CD4-positive, alpha-beta memory T cell (primary cell): ENCODE measurements at regions not wholly inside any gene's neighbourhood (a gene's known extent, or its start where the extent isn't known, plus 50 kb on each side); places are given as distances from the start of the nearest gene placed in this dataset.
"Not testable (repeated sequence)": the region's sequence is repeated elsewhere in the genome, so short reads cannot be mapped to it uniquely, and the experiment has no call there.

Source experiments
- CTCF ChIA-PET: fragments of 350-600 bp; sonication (Branson Sonifier 250); formaldehyde crosslinking; loops from one replicate; lab custom pipeline; 2021; ENCODE audit warnings: inconsistent platforms; ENCODE audit not compliant: partially characterized antibody; lab: Charles Lee
- POLR2A ChIA-PET: fragments of 350-600 bp; sonication (Branson Sonifier 250); formaldehyde crosslinking; loops from one replicate; lab custom pipeline; 2021; ENCODE audit not compliant: partially characterized antibody; lab: Charles Lee
- DNase-seq, 5 donors: peaks; one replicate each; pipeline versions ENCODE4 v3.0.0 to v3.0.0-alpha.2; 2020 to 2022; ENCODE audit warnings: mixed read lengths in 1 of 5
- H3K27ac ChIP-seq: one replicate; pipeline ENCODE4 v1.7.0; 2013; ENCODE audit warnings: low read depth, low read length
- H3K27me3 ChIP-seq: 2 replicates; pipeline ENCODE4 v1.7.0; 2013; ENCODE audit warnings: mild to moderate bottlenecking, low read length, moderate library complexity; ENCODE audit not compliant: insufficient read depth
- H3K36me3 ChIP-seq: 2 replicates; pipeline ENCODE4 v1.7.0; 2013; ENCODE audit warnings: mild to moderate bottlenecking, low read length, moderate library complexity; ENCODE audit not compliant: insufficient read depth
- H3K4me1 ChIP-seq: 2 replicates; pipeline ENCODE4 v1.7.0; 2013; ENCODE audit warnings: mild to moderate bottlenecking, low read length, moderate library complexity; ENCODE audit not compliant: insufficient read depth
- H3K4me3 ChIP-seq, 2 donors: one replicate each; pipeline ENCODE4 v1.7.0; 2013; ENCODE audit warnings: low read length in 2 of 2, mild to moderate bottlenecking in 1 of 2
- H3K9me3 ChIP-seq, 2 donors: one replicate each; pipeline ENCODE4 v1.7.0; 2013; ENCODE audit warnings: low read length in 2 of 2, control low read depth in 1 of 2; ENCODE audit not compliant: control insufficient read depth in 1 of 2
- H3K27ac Mint-ChIP-seq, 7 donors: one replicate each; pipeline ENCODE4 v1.8.0; 2020 to 2021; ENCODE audit warnings: mixed read lengths in 7 of 7, mild to moderate bottlenecking in 6 of 7, inconsistent platforms in 3 of 7, moderate library complexity in 3 of 7
- H3K27me3 Mint-ChIP-seq, 2 donors: one replicate each; pipeline ENCODE4 v1.8.0; 2020 to 2021; ENCODE audit warnings: mixed read lengths in 2 of 2
- H3K36me3 Mint-ChIP-seq, 2 donors: one replicate each; pipeline ENCODE4 v1.8.0; 2020 to 2021; ENCODE audit warnings: mixed read lengths in 2 of 2, inconsistent platforms in 1 of 2, mild to moderate bottlenecking in 1 of 2
- H3K4me1 Mint-ChIP-seq, 4 donors: one replicate each; pipeline ENCODE4 v1.8.0; 2020 to 2021; ENCODE audit warnings: mixed read lengths in 4 of 4, mild to moderate bottlenecking in 1 of 4
- H3K4me3 Mint-ChIP-seq, 8 donors: one replicate each; pipeline ENCODE4 v1.8.0; 2020 to 2021; ENCODE audit warnings: mixed read lengths in 8 of 8, mild to moderate bottlenecking in 7 of 8, moderate library complexity in 6 of 8, inconsistent platforms in 3 of 8
- H3K9me3 Mint-ChIP-seq, 8 donors: one replicate each; pipeline ENCODE4 v1.8.0; 2020 to 2021; ENCODE audit warnings: mixed read lengths in 8 of 8, mild to moderate bottlenecking in 5 of 8, inconsistent platforms in 3 of 8, moderate library complexity in 1 of 8
- intact Hi-C: fragments of 100-400 bp; cut with micrococcal nuclease; formaldehyde crosslinking; loops from one replicate; pipeline ENCODE4 v1.15.1; 2023

GRCh38 chr2:175282300-175282699, 100.8 kb upstream of the ATP5MC3 start:
- peak in 4 of 5 donors; percentile 6 to 22 (median 15) for DNase-seq
- Histone ChIP-seq H3K9me3 (no peaks in the 10 kb centered on the region), H3K27ac (no peak overlapping the region), H3K4me3 (no peak overlapping the region), H3K36me3 (no peaks in the 10 kb centered on the region), H3K4me1 (no peaks in the 10 kb centered on the region), H3K27me3 (no peaks in the 10 kb centered on the region)
- CTCF ChIA-PET = interaction anchor here (0.6 to 2.8 kb wide), 9 partner anchors 14 to 582 kb away, joined by 3 to 12 read pairs (median 3); no protein-coding TSS in a partner anchor
- Mint-ChIP-seq H3K4me3 (no peak overlapping the region), H3K4me1 (no peaks in the 10 kb centered on the region), H3K27me3 (peaks cover 0 to 1% of the 10 kb centered on the region in 2 donors), H3K27ac (no peak overlapping the region), H3K9me3 (no peaks in the 10 kb centered on the region), H3K36me3 (no peaks in the 10 kb centered on the region)
- POLR2A ChIA-PET = no interaction called here
- intact Hi-C loops = no loop called here

DNA sequence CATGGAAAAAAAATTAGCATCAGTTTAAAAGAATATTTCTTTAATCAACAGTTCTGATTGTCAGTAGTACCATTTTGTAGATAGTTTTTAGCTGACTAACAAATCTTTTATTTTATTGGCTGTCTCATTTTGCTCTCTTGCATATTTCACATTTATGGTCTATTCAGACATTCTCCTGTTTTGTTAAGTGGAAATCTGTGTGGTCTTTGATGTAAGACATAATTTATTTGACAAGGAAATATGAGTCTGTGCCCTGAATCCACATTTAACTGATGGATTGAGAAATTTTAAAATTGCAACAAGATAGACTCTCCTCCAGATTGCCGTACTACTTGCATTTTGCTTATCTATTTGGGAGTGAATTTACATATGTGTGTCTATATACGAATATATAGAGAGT, 96.3 kb upstream of the ATP5MC3 start:
- Histone ChIP-seq H3K4me3 (no peak overlapping the region), H3K27ac (no peak overlapping the region), H3K4me1 (no peaks in the 10 kb centered on the region), H3K27me3 (no peaks in the 10 kb centered on the region), H3K9me3 (no peaks in the 10 kb centered on the region), H3K36me3 (no peaks in the 10 kb centered on the region)
- no peak for DNase-seq
- ChIA-PET POLR2A (no interaction called here), CTCF (interaction anchor here (1.4 to 1.5 kb wide), 2 partner anchors 26 to 529 kb away, joined by 3 to 5 read pairs; no protein-coding TSS in a partner anchor)
- intact Hi-C loops = no loop called here
- Mint-ChIP-seq H3K9me3 (no peaks in the 10 kb centered on the region), H3K4me1 (no peaks in the 10 kb centered on the region), H3K27me3 (peaks cover 3 to 5% of the 10 kb centered on the region in 2 donors), H3K4me3 (no peak overlapping the region), H3K36me3 (no peaks in the 10 kb centered on the region), H3K27ac (no peak overlapping the region)

GRCh38 chr2:175275539-175275938, 94.0 kb upstream of the ATP5MC3 start:
- no peaks in the 10 kb centered on the region for H3K36me3 Mint-ChIP-seq
- no peak overlapping the region for H3K4me3 Mint-ChIP-seq
- H3K4me1 Mint-ChIP-seq = no peaks in the 10 kb centered on the region
- no peaks in the 10 kb centered on the region for H3K9me3 Mint-ChIP-seq
- Histone ChIP-seq H3K27ac (no peak overlapping the region), H3K27me3 (no peaks in the 10 kb centered on the region), H3K9me3 (no peaks in the 10 kb centered on the region), H3K4me1 (no peaks in the 10 kb centered on the region), H3K36me3 (no peaks in the 10 kb centered on the region), H3K4me3 (no peak overlapping the region)
- H3K27me3 Mint-ChIP-seq = peaks cover 5 to 15% of the 10 kb centered on the region in 2 donors
- no peak for DNase-seq
- H3K27ac Mint-ChIP-seq = no peak overlapping the region
- ChIA-PET POLR2A (no interaction called here), CTCF (interaction anchor here (1.7 kb wide), 1 partner anchor 7 kb away, joined by 6 read pairs; no protein-coding TSS in a partner anchor)
- intact Hi-C loops = no loop called here

DNA sequence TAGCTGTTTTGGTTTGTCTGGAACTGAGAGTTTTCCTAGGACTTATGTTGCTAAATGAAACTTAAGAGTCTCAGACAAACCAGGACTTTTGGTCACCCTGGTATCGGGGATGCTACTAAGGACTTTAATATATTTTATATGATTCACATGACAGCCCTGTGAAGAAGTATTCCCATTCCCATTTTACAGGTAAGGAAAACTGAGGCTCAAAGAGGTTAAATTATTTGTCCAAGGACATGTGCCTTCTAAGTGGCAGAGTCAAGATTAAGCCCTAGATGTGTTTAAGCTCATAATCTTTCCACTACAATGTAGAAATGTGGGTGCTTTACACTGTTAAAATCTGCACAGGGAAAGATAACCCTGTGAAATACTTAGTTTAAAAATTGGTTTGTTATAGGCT, 77.7 kb upstream of the ATP5MC3 start:
- no peaks in the 10 kb centered on the region for H3K27me3 ChIP-seq
- no peak overlapping the region for H3K4me3 ChIP-seq
- Mint-ChIP-seq H3K4me3 (no peak overlapping the region), H3K27ac (no peak overlapping the region), H3K36me3 (no peaks in the 10 kb centered on the region), H3K4me1 (no peaks in the 10 kb centered on the region), H3K9me3 (peaks cover 0 to 3% (median 0%) of the 10 kb centered on the region in 8 donors), H3K27me3 (peaks cover 5 to 9% of the 10 kb centered on the region in 2 donors)
- no peaks in the 10 kb centered on the region for H3K9me3 ChIP-seq
- ChIA-PET POLR2A (no interaction called here), CTCF (interaction anchor here (2.8 kb wide), 1 partner anchor 8 kb away, joined by 9 read pairs; no protein-coding TSS in a partner anchor)
- intact Hi-C loops = no loop called here
- H3K36me3 ChIP-seq = no peaks in the 10 kb centered on the region
- H3K27ac ChIP-seq = no peak overlapping the region
- no peaks in the 10 kb centered on the region for H3K4me1 ChIP-seq
- DNase-seq = no peak

- Mint-ChIP-seq H3K36me3 (no peaks in the 10 kb centered on the region), H3K27ac (no peak overlapping the region), H3K4me3 (no peak overlapping the region), H3K27me3 (peaks cover 7 to 15% of the 10 kb centered on the region in 2 donors), H3K4me1 (no peaks in the 10 kb centered on the region), H3K9me3 (peaks cover 0 to 3% (median 0%) of the 10 kb centered on the region in 8 donors)
- no peak overlapping the region for H3K4me3 ChIP-seq
- ChIA-PET CTCF (interaction anchor here (0.7 kb wide), 1 partner anchor 1407 kb away, joined by 3 read pairs; no protein-coding TSS in a partner anchor), POLR2A (interaction anchor here (0.6 kb wide), 1 partner anchor 1106 kb away, joined by 3 read pairs; no protein-coding TSS in a partner anchor)
- intact Hi-C loops = no loop called here
- no peaks in the 10 kb centered on the region for H3K27me3 ChIP-seq
- H3K4me1 ChIP-seq = no peaks in the 10 kb centered on the region
- no peak for DNase-seq
- H3K9me3 ChIP-seq = no peaks in the 10 kb centered on the region
- no peaks in the 10 kb centered on the region for H3K36me3 ChIP-seq
- no peak overlapping the region for H3K27ac ChIP-seq
These were observed 75.5 kb upstream of the ATP5MC3 start for GRCh38 chr2:175256806-175257585.

DNA sequence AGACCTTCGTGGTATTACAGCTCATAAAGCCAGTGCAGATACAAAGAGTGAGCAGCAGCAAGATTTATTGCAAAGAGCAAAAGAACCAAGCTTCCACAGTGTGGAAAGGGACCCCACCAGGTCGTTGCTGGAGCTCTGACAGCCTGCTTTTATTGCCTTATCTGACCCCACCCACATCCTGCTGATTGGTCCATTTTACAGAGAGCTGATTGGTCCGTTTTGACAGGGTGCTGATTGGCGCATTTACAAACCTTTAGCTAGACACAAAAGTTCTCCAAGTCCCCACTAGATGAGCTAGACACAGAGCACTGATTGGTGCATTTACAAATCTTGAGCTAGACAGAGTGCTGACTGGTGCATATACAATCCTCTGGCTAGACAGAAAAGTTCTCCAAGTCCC, 74.9 kb upstream of the ATP5MC3 start:
- H3K4me3 ChIP-seq, H3K36me3 ChIP-seq, H3K9me3 ChIP-seq, H3K9me3 Mint-ChIP-seq, intact Hi-C loops, H3K27ac Mint-ChIP-seq, DNase-seq, H3K27me3 ChIP-seq, H3K36me3 Mint-ChIP-seq, H3K4me1 ChIP-seq, H3K27ac ChIP-seq, CTCF ChIA-PET, H3K4me3 Mint-ChIP-seq, POLR2A ChIA-PET, H3K4me1 Mint-ChIP-seq: not testable (repeated sequence)
- H3K27me3 Mint-ChIP-seq = peaks cover 9 to 15% of the 10 kb centered on the region in 2 donors

DNA sequence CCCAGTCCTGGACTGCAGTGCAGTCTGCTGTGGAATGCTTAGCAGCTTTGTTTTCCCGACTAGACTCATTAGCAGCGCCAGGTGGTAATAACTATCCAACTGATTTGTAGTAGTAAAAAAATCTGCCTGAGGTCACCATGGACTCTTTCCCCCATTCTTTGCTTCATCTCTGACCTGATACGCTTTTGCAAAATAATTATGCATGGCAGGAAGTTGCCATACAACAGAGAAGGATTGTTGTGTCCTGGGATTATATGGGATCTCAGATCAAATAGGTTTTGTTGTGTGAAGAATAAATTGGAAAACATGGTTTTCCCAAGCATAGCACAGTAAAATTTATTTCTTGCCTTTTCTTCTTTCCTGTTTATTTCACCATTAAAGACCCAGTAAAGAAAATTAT, 72.4 kb upstream of the ATP5MC3 start:
- ChIA-PET CTCF (no interaction called here), POLR2A (no interaction called here)
- H3K9me3 ChIP-seq = no peaks in the 10 kb centered on the region
- no peak overlapping the region for H3K27ac ChIP-seq
- no peaks in the 10 kb centered on the region for H3K4me1 Mint-ChIP-seq
- no peak overlapping the region for H3K4me3 Mint-ChIP-seq
- H3K4me1 ChIP-seq = no peaks in the 10 kb centered on the region
- no peaks in the 10 kb centered on the region for H3K27me3 ChIP-seq
- no peak overlapping the region for H3K4me3 ChIP-seq
- peaks cover 0 to 3% (median 0%) of the 10 kb centered on the region in 8 donors for H3K9me3 Mint-ChIP-seq
- H3K27ac Mint-ChIP-seq = no peak overlapping the region
- no peaks in the 10 kb centered on the region for H3K36me3 Mint-ChIP-seq
- intact Hi-C loops = no loop called here
- no peak for DNase-seq
- H3K36me3 ChIP-seq = no peaks in the 10 kb centered on the region
- peaks cover 8 to 13% of the 10 kb centered on the region in 2 donors for H3K27me3 Mint-ChIP-seq
